LoVo (cell line): ENCODE measurements at regions not wholly inside any gene's neighbourhood (a gene's known extent, or its start where the extent isn't known, plus 50 kb on each side); places are given as distances from the start of the nearest gene placed in this dataset.
"Not testable (repeated sequence)": the region's sequence is repeated elsewhere in the genome, so short reads cannot be mapped to it uniquely, and the experiment has no call there.

ENCODE experiments used
- DNase-seq: peaks from one replicate; pipeline ENCODE4 v3.0.0-alpha.2; 2016; ENCODE audit warnings: low spot score

GRCh38 chr5:104904561-104904960 lies 1342.0 kb upstream of the NUDT12 start:
- DNase-seq = no peak

- DNase-seq = no peak
Observed at GRCh38 chr5:104903941-104904340, 1341.4 kb upstream of the NUDT12 start.

- DNase-seq = no peak
Observed at GRCh38 chr5:104891596-104891995, 1329.0 kb upstream of the NUDT12 start.

GRCh38 chr5:104890767-104891166 lies 1328.2 kb upstream of the NUDT12 start:
- no peak for DNase-seq

- DNase-seq = no peak
Observed at GRCh38 chr5:104859437-104859836, 1296.8 kb upstream of the NUDT12 start.

- DNase-seq = not testable (repeated sequence)
Observed at GRCh38 chr5:104852099-104852498, 1289.5 kb upstream of the NUDT12 start.

GRCh38 chr5:104845541-104845940 lies 1283.0 kb upstream of the NUDT12 start:
- DNase-seq = no peak

- no peak for DNase-seq
Observed at GRCh38 chr5:104843822-104844221, 1281.2 kb upstream of the NUDT12 start.

GRCh38 chr5:104840284-104840683 lies 1277.7 kb upstream of the NUDT12 start:
- no peak for DNase-seq

- not testable (repeated sequence) for DNase-seq
Observed at GRCh38 chr5:104831515-104831914, 1268.9 kb upstream of the NUDT12 start.

- DNase-seq = no peak
Observed at GRCh38 chr5:104821606-104822005, 1259.0 kb upstream of the NUDT12 start.

GRCh38 chr5:104817127-104817526 lies 1254.5 kb upstream of the NUDT12 start:
- DNase-seq = no peak

- DNase-seq = no peak
Observed at GRCh38 chr5:104815212-104815611, 1252.6 kb upstream of the NUDT12 start.

GRCh38 chr5:104800440-104801048 lies 1238.0 kb upstream of the NUDT12 start:
- DNase-seq = no peak

- DNase-seq = peak; percentile 32
Observed at GRCh38 chr5:104793755-104794080, 1231.1 kb upstream of the NUDT12 start.

GRCh38 chr5:104793031-104793754 lies 1230.6 kb upstream of the NUDT12 start:
- no peak for DNase-seq

GRCh38 chr5:104789366-104789765 lies 1226.8 kb upstream of the NUDT12 start:
- DNase-seq = no peak

GRCh38 chr5:104785097-104785496 lies 1222.5 kb upstream of the NUDT12 start:
- DNase-seq = no peak

- DNase-seq = no peak
Observed at GRCh38 chr5:104774372-104774771, 1211.8 kb upstream of the NUDT12 start.

GRCh38 chr5:104764197-104764596 lies 1201.6 kb upstream of the NUDT12 start:
- no peak for DNase-seq

- DNase-seq = no peak
Observed at GRCh38 chr5:104763216-104763615, 1200.6 kb upstream of the NUDT12 start.

GRCh38 chr5:104757915-104758314 lies 1195.3 kb upstream of the NUDT12 start:
- no peak for DNase-seq

- DNase-seq = no peak
Observed at GRCh38 chr5:104755806-104756205, 1193.2 kb upstream of the NUDT12 start.
